GM06990 (cell line): ENCODE measurements at regions not wholly inside any gene's neighbourhood (a gene's known extent, or its start where the extent isn't known, plus 50 kb on each side); places are given as distances from the start of the nearest gene placed in this dataset.

Experiments
- DNase-seq: peaks from one replicate; pipeline ENCODE4 v3.0.0-alpha.2; 2011; ENCODE audit not compliant: insufficient read length; ENCODE audit errors: extremely low read depth
- H3K27me3 ChIP-seq: replicated peaks from 2 replicates; pipeline ENCODE4 v1.6.0; 2011; ENCODE audit warnings: low read length; ENCODE audit not compliant: control insufficient read depth, insufficient read depth
- H3K36me3 ChIP-seq: 2 replicates; pipeline ENCODE4 v1.5.1; 2011; ENCODE audit warnings: low read length; ENCODE audit not compliant: control insufficient read depth, insufficient read depth
- H3K4me3 ChIP-seq: replicated peaks from 2 replicates; pipeline ENCODE4 v1.5.1; 2011; ENCODE audit warnings: low read depth, mild to moderate bottlenecking, control low read depth, low read length
- CTCF ChIP-seq: IDR thresholded peaks from 2 replicates; pipeline ENCODE4 v1.5.1; 2011; ENCODE audit warnings: low read length, control low read depth, mild to moderate bottlenecking, inconsistent platforms; ENCODE audit not compliant: insufficient read depth, poor library complexity, severe bottlenecking

GRCh38 chr15:23750179-23750578, 63.1 kb upstream of the NDN start:
- Histone ChIP-seq H3K4me3 (no peak overlapping the region), H3K27me3 (no peaks in the 10 kb centered on the region), H3K36me3 (no peaks in the 10 kb centered on the region)
- TF ChIP-seq CTCF, result no peak
- no peak for DNase-seq

- H3K36me3 ChIP-seq, result no peaks in the 10 kb centered on the region
- no peaks in the 10 kb centered on the region for H3K27me3 ChIP-seq
- no peak for TF ChIP-seq CTCF
- no peak for DNase-seq
- no peak overlapping the region for H3K4me3 ChIP-seq
Observed at GRCh38 chr15:23750776-23751175, 63.7 kb upstream of the NDN start.

- TF ChIP-seq CTCF, result no peak
- no peak for DNase-seq
- H3K4me3 ChIP-seq, result no peak overlapping the region
- H3K36me3 ChIP-seq, result no peaks in the 10 kb centered on the region
- H3K27me3 ChIP-seq, result no peaks in the 10 kb centered on the region
Observed at GRCh38 chr15:23753248-23753647, 66.1 kb upstream of the NDN start.

- TF ChIP-seq CTCF, result no peak
- no peaks in the 10 kb centered on the region for H3K36me3 ChIP-seq
- DNase-seq, result no peak
- no peak overlapping the region for H3K4me3 ChIP-seq
- no peaks in the 10 kb centered on the region for H3K27me3 ChIP-seq
Observed at GRCh38 chr15:23758891-23759290, 71.8 kb upstream of the NDN start.

- no peaks in the 10 kb centered on the region for H3K36me3 ChIP-seq
- DNase-seq, result no peak
- no peaks in the 10 kb centered on the region for H3K27me3 ChIP-seq
- no peak for TF ChIP-seq CTCF
- no peak overlapping the region for H3K4me3 ChIP-seq
Observed at GRCh38 chr15:23760024-23760423, 72.9 kb upstream of the NDN start.

- Histone ChIP-seq H3K4me3 (no peak overlapping the region), H3K36me3 (no peaks in the 10 kb centered on the region), H3K27me3 (no peaks in the 10 kb centered on the region)
- no peak for TF ChIP-seq CTCF
- no peak for DNase-seq
Observed at GRCh38 chr15:23761386-23761785, 74.3 kb upstream of the NDN start.
